Endothelial cell of umbilical vein (primary cell): ENCODE measurements at regions not wholly inside any gene's neighbourhood (a gene's known extent, or its start where the extent isn't known, plus 50 kb on each side); places are given as distances from the start of the nearest gene placed in this dataset.

Experiments used
- BruUV-seq: library from RNA; stranded (reverse); fragments of 400-500 nt; replicated peaks from 2 replicates; lab custom pipeline; 2021; lab: Mats Ljungman, UMichigan
- CTCF ChIA-PET: fragments of 300-600, 350-600 bp; sonication (Branson Sonifier 250); formaldehyde crosslinking; loops from one replicate; lab custom pipeline; 2021; ENCODE audit warnings: antibody characterized with exemption, inconsistent platforms; lab: Charles Lee
- POLR2A ChIA-PET: fragments of 300-600, 350-600 bp; sonication (Branson Sonifier 250); formaldehyde crosslinking; loops from one replicate; lab custom pipeline; 2021; ENCODE audit warnings: antibody characterized with exemption, inconsistent platforms; lab: Charles Lee
- DNase-seq: peaks from one replicate; pipeline ENCODE4 v3.0.0-alpha.2; 2011; ENCODE audit warnings: low read depth, low spot score
- FAIRE-seq: peaks from 2 replicates; lab custom pipeline; 2011; peaks lifted over from hg19 to GRCh38; lab: Jason Lieb, UNC
- H2AFZ ChIP-seq: 2 replicates; pipeline ENCODE4 v1.6.0; 2012; ENCODE audit warnings: low read depth, low read length, control low read depth, inconsistent platforms
- H3K27ac ChIP-seq: 2 replicates; pipeline ENCODE4 v1.5.1; 2011; ENCODE audit warnings: low read depth, mild to moderate bottlenecking, control low read depth, low read length, moderate library complexity; ENCODE audit not compliant: insufficient read depth
- H3K27me3 ChIP-seq, 2 experiments: 2 replicates each; pipeline versions ENCODE4 v1.6.0 to v1.6.1; 2011; ENCODE audit warnings: low read length in 2 of 2, mixed read lengths in 1 of 2; ENCODE audit not compliant: control insufficient read depth in 2 of 2, insufficient read depth in 2 of 2
- H3K36me3 ChIP-seq, 2 experiments: 2 replicates in 1 of 2; 3 replicates in 1 of 2; pipeline ENCODE4 v1.5.1; 2011; ENCODE audit warnings: low read length in 2 of 2, mild to moderate bottlenecking in 1 of 2, moderate library complexity in 1 of 2; ENCODE audit not compliant: control insufficient read depth in 2 of 2, insufficient read depth in 2 of 2; ENCODE audit errors: extremely low read depth in 1 of 2
- H3K4me1 ChIP-seq: 3 replicates; pipeline ENCODE4 v1.5.1; 2011; ENCODE audit warnings: mild to moderate bottlenecking, low read length; ENCODE audit not compliant: control insufficient read depth, insufficient read depth; ENCODE audit errors: extremely low read depth
- H3K4me2 ChIP-seq: 2 replicates; pipeline ENCODE4 v1.6.1; 2011; ENCODE audit warnings: low read length, control low read depth, mixed read lengths; ENCODE audit not compliant: insufficient read depth
- H3K4me3 ChIP-seq, 3 experiments: fragments of 200-600 bp in 1 of 3; sonication (generic), shearing (Covaris generic) in 1 of 3; replicated peaks in 1 of 3; 2 replicates each; pipeline ENCODE4 v1.5.1; 2011 to 2016; ENCODE audit warnings: control low read depth in 3 of 3, low read length in 3 of 3, mild to moderate bottlenecking in 2 of 3, inconsistent platforms in 1 of 3, low read depth in 1 of 3, moderate library complexity in 1 of 3; ENCODE audit not compliant: insufficient read depth in 1 of 3
- H3K79me2 ChIP-seq: 2 replicates; pipeline ENCODE4 v1.6.0; 2012; ENCODE audit warnings: low read length, inconsistent platforms; ENCODE audit not compliant: control insufficient read depth, insufficient read depth
- H3K9ac ChIP-seq: replicated peaks from 2 replicates; pipeline ENCODE3; 2011; ENCODE audit warnings: low read length, control low read depth; ENCODE audit not compliant: insufficient read depth; ENCODE audit errors: extremely low read depth
- H3K9me1 ChIP-seq: replicated peaks from 3 replicates; pipeline ENCODE4 v1.6.0; 2011; ENCODE audit warnings: mild to moderate bottlenecking, low read length; ENCODE audit not compliant: control insufficient read depth, insufficient read depth; ENCODE audit errors: extremely low read depth
- H3K9me3 ChIP-seq: replicated peaks from 2 replicates; pipeline ENCODE4 v1.5.1; 2012; ENCODE audit warnings: low read length, inconsistent platforms; ENCODE audit not compliant: control insufficient read depth, insufficient read depth
- H4K20me1 ChIP-seq: replicated peaks from 2 replicates; pipeline ENCODE3; 2011; ENCODE audit warnings: mild to moderate bottlenecking, low read length; ENCODE audit not compliant: control insufficient read depth, insufficient read depth; ENCODE audit errors: extremely low read depth
- CTCF ChIP-seq, 2 donors: IDR thresholded peaks; 1 replicate in 1 of 2; 2 replicates in 1 of 2; pipeline ENCODE4 v1.5.1; 2011; ENCODE audit warnings: low read length in 2 of 2, mild to moderate bottlenecking in 2 of 2, moderate library complexity in 2 of 2, control low read depth in 1 of 2, inconsistent platforms in 1 of 2, low read depth in 1 of 2; ENCODE audit not compliant: insufficient read depth in 1 of 2; ENCODE audit errors: extremely low read depth in 1 of 2
- EZH2 ChIP-seq: IDR thresholded peaks from 2 replicates; pipeline ENCODE4 v1.6.1; 2012; ENCODE audit warnings: borderline replicate concordance, low read depth, mild to moderate bottlenecking, moderate library complexity, low read length, inconsistent platforms; ENCODE audit not compliant: severe bottlenecking
- FOS ChIP-seq: IDR thresholded peaks from 2 replicates; pipeline ENCODE4 v1.6.1; 2011; ENCODE audit warnings: mild to moderate bottlenecking, low read length, moderate library complexity, borderline replicate concordance; ENCODE audit not compliant: insufficient read depth
- GATA2 ChIP-seq: IDR thresholded peaks from 2 replicates; pipeline ENCODE4 v1.7.0; 2011; ENCODE audit warnings: low read depth, mild to moderate bottlenecking, moderate library complexity, mixed read lengths, low read length; ENCODE audit not compliant: insufficient read length, insufficient read depth
- JUN ChIP-seq: IDR thresholded peaks from 2 replicates; pipeline ENCODE4 v1.6.1; 2011; ENCODE audit warnings: borderline replicate concordance, low read depth; ENCODE audit not compliant: insufficient read length, insufficient read depth
- MYC ChIP-seq: IDR thresholded peaks from one replicate; pipeline ENCODE4 v1.6.1; 2011; ENCODE audit warnings: mild to moderate bottlenecking, low read depth, low read length
- POLR2A ChIP-seq: IDR thresholded peaks from 2 replicates; pipeline ENCODE4 v1.6.1; 2012; ENCODE audit warnings: low read depth, mild to moderate bottlenecking, control low read depth, low read length
- POLR2AphosphoS5 ChIP-seq: IDR thresholded peaks from 2 replicates; pipeline ENCODE4 v1.6.1; 2012; ENCODE audit warnings: low read depth, mild to moderate bottlenecking, control low read depth, low read length, moderate library complexity; ENCODE audit not compliant: insufficient read depth
- dilution Hi-C: fragments of 300-500 bp; cut with MboI; formaldehyde crosslinking; loops from one replicate; pipeline ENCODE4 v1.15.0; 2019; ENCODE audit warnings: low sequenced_read_pairs; ENCODE audit not compliant: extremely low pct_ligation_motif_present
- intact Hi-C: fragments of 100-400 bp; cut with micrococcal nuclease; formaldehyde crosslinking; loops from one replicate; pipeline ENCODE4 v1.10.0; 2022
- TF ChIP-seq, protein P1 (sequence below): IDR thresholded peaks from 2 replicates; pipeline ENCODE4 v1.6.1; 2011; ENCODE audit not compliant: insufficient read depth, insufficient read length

- no peaks in the 10 kb centered on the region for H3K36me3 ChIP-seq
- dilution Hi-C loops (no loop called here), intact Hi-C loops (no loop called here)
- no peaks in the 10 kb centered on the region for H3K79me2 ChIP-seq
- no peak for FAIRE-seq
- H3K27ac ChIP-seq = no peak overlapping the region
- H3K4me2 ChIP-seq = no peak overlapping the region
- no peaks in the 10 kb centered on the region for H3K9me1 ChIP-seq
- TF ChIP-seq FOS (no peak), POLR2A (no peak), GATA2 (no peak), CTCF (IDR thresholded peaks at IDR 0.05; ENCODE audit: extremely low read depth in 1 of 2, insufficient read depth in 1 of 2, low read depth in 1 of 2, low read length in 2 of 2) (no peak), MYC (no peak)
- TF ChIP-seq, protein P1, sequence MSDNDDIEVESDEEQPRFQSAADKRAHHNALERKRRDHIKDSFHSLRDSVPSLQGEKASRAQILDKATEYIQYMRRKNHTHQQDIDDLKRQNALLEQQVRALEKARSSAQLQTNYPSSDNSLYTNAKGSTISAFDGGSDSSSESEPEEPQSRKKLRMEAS = no peak
- H4K20me1 ChIP-seq = no peaks in the 10 kb centered on the region
- no peak overlapping the region for H3K4me3 ChIP-seq
- H3K9ac ChIP-seq = no peak overlapping the region
- H3K4me1 ChIP-seq = no peaks in the 10 kb centered on the region
- H3K9me3 ChIP-seq = peaks cover 4% of the 10 kb centered on the region
- no peaks in the 10 kb centered on the region for H3K27me3 ChIP-seq
- H2AFZ ChIP-seq = no peak overlapping the region
- ChIA-PET CTCF (no interaction called here), POLR2A (no interaction called here)
- BruUV-seq = no TSS peak
- no peak for DNase-seq
Measured at GRCh38 chr15:91665212-91665611, 188.3 kb upstream of the SLCO3A1 start.

DNA sequence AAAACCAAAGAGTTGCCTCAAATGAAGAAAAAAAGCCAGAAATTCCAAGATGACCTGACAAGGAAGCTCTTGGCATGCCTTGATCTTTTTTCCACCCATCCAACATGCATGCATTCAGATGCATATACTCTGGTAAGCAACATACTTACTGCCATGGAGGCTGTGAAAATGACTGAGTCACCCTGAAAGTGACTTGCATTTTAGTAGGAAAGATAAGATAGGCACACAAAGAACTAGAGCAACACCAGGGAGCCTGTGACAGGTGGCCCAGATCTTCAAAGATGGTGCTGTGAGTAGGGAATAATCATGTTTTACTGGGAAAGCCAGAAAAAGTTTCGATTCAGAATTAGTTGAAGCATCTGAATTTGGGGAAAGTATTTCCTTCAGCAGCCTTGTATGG lies 185.1 kb upstream of the SLCO3A1 start:
- no peaks in the 10 kb centered on the region for H3K36me3 ChIP-seq
- no peak overlapping the region for H3K4me2 ChIP-seq
- no peaks in the 10 kb centered on the region for H3K9me1 ChIP-seq
- no TSS peak for BruUV-seq
- H3K9ac ChIP-seq = no peak overlapping the region
- H3K79me2 ChIP-seq = no peaks in the 10 kb centered on the region
- ChIA-PET POLR2A (no interaction called here), CTCF (no interaction called here)
- peaks cover 9% of the 10 kb centered on the region for H3K9me3 ChIP-seq
- H3K4me1 ChIP-seq = no peaks in the 10 kb centered on the region
- no peaks in the 10 kb centered on the region for H4K20me1 ChIP-seq
- DNase-seq (no peak), FAIRE-seq (no peak)
- H3K4me3 ChIP-seq = no peak overlapping the region
- H3K27ac ChIP-seq = no peak overlapping the region
- intact Hi-C loops = no loop called here
- TF ChIP-seq POLR2A (no peak), POLR2AphosphoS5 (no peak), GATA2 (no peak), FOS (no peak), MYC (no peak), CTCF (IDR thresholded peaks at IDR 0.05; ENCODE audit: extremely low read depth in 1 of 2, insufficient read depth in 1 of 2, low read depth in 1 of 2, low read length in 2 of 2) (no peak), JUN (no peak), EZH2 (no peak)
- TF ChIP-seq, protein P1 = no peak
- dilution Hi-C loops = no loop called here
- no peaks in the 10 kb centered on the region for H3K27me3 ChIP-seq
- no peak overlapping the region for H2AFZ ChIP-seq
